Activated naive CD4-positive, alpha-beta T cell treated with anti-CD3 and anti-CD28 coated beads, Interleukin-2, amount 10 ng/mL, durations not matched to agents 7 days and 5 days (primary cell): ENCODE measurements at regions not wholly inside any gene's neighbourhood (a gene's known extent, or its start where the extent isn't known, plus 50 kb on each side); places are given as distances from the start of the nearest gene placed in this dataset.

ENCODE experiments used
- CTCF ChIA-PET: fragments of 350-600 bp; sonication (Branson Sonifier 250); formaldehyde crosslinking; loops from one replicate; lab custom pipeline; 2021; ENCODE audit warnings: antibody characterized with exemption; lab: Charles Lee
- DNase-seq: peaks from one replicate; pipeline ENCODE4 v3.0.0-alpha.2; 2020
- H3K27ac Mint-ChIP-seq: one replicate; pipeline ENCODE4 v1.8.0; 2021; ENCODE audit warnings: mild to moderate bottlenecking, moderate library complexity, mixed read lengths
- H3K27me3 Mint-ChIP-seq: one replicate; pipeline ENCODE4 v1.8.0; 2021; ENCODE audit warnings: mild to moderate bottlenecking, mixed read lengths
- H3K36me3 Mint-ChIP-seq: one replicate; pipeline ENCODE4 v1.8.0; 2021; ENCODE audit warnings: mixed read lengths
- H3K4me1 Mint-ChIP-seq: one replicate; pipeline ENCODE4 v1.8.0; 2021; ENCODE audit warnings: mixed read lengths
- H3K4me3 Mint-ChIP-seq: one replicate; pipeline ENCODE4 v1.8.0; 2021; ENCODE audit warnings: mild to moderate bottlenecking, moderate library complexity, mixed read lengths
- H3K9me3 Mint-ChIP-seq: one replicate; pipeline ENCODE4 v1.8.0; 2021; ENCODE audit warnings: mixed read lengths

DNA sequence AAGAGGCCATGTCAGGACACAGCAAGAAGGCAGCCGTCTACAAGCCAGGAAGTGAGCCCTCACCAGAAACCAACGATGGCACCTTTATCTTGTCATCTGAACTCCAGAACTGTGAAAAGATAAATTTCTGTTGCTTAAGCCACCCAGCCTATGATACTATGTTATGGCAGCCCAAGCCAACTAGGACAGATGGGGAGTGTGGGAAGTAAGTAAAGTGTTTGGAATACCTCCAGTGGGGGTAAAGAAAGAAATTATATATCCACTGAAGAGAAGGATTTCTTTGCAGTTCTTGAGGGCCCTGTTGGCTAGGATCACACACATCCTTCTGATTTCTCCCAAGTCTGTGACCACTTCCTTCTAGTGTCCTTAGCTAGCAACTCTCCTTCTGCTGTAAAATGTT is 384.4 kb downstream of the TNS3 start:
- DNase-seq: no peak
- CTCF ChIA-PET: no interaction called here
- Mint-ChIP-seq H3K27ac (no peak overlapping the region), H3K9me3 (no peaks in the 10 kb centered on the region), H3K36me3 (no peaks in the 10 kb centered on the region), H3K27me3 (no peaks in the 10 kb centered on the region), H3K4me1 (no peaks in the 10 kb centered on the region), H3K4me3 (no peak overlapping the region)

DNA sequence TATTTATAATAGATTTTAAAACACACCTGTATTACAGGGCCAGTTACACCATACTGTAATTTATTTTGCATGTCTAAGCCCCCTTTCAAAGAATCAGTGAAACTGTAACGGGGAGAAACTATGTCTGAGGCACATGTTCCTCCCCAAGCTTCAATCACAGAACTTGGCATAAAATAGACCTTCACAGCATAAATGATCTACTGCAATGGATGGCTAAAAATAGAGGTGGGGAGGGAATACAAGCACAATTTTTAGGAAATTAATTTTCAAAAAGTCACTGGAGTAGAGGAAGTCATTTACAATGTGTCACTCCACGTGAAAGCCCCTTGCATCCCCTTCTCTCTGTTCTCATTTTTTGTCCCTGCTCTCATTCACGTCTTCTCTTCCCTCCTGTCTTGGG is 385.2 kb downstream of the TNS3 start:
- no peaks in the 10 kb centered on the region for H3K4me1 Mint-ChIP-seq
- no peaks in the 10 kb centered on the region for H3K27me3 Mint-ChIP-seq
- H3K4me3 Mint-ChIP-seq: no peak overlapping the region
- CTCF ChIA-PET: no interaction called here
- H3K36me3 Mint-ChIP-seq: no peaks in the 10 kb centered on the region
- H3K9me3 Mint-ChIP-seq: no peaks in the 10 kb centered on the region
- H3K27ac Mint-ChIP-seq: no peak overlapping the region
- no peak for DNase-seq

- DNase-seq: no peak
- Mint-ChIP-seq H3K27ac (no peak overlapping the region), H3K4me1 (no peaks in the 10 kb centered on the region), H3K9me3 (no peaks in the 10 kb centered on the region), H3K27me3 (no peaks in the 10 kb centered on the region), H3K36me3 (no peaks in the 10 kb centered on the region), H3K4me3 (no peak overlapping the region)
- CTCF ChIA-PET: no interaction called here
These were observed 385.7 kb downstream of the TNS3 start for GRCh38 chr7:47196106-47196645.

- Mint-ChIP-seq H3K9me3 (no peaks in the 10 kb centered on the region), H3K36me3 (no peaks in the 10 kb centered on the region), H3K27ac (no peak overlapping the region), H3K4me3 (no peak overlapping the region), H3K27me3 (no peaks in the 10 kb centered on the region), H3K4me1 (no peaks in the 10 kb centered on the region)
- CTCF ChIA-PET: no interaction called here
- no peak for DNase-seq
These were observed 386.3 kb downstream of the TNS3 start for GRCh38 chr7:47195641-47196040.

DNA sequence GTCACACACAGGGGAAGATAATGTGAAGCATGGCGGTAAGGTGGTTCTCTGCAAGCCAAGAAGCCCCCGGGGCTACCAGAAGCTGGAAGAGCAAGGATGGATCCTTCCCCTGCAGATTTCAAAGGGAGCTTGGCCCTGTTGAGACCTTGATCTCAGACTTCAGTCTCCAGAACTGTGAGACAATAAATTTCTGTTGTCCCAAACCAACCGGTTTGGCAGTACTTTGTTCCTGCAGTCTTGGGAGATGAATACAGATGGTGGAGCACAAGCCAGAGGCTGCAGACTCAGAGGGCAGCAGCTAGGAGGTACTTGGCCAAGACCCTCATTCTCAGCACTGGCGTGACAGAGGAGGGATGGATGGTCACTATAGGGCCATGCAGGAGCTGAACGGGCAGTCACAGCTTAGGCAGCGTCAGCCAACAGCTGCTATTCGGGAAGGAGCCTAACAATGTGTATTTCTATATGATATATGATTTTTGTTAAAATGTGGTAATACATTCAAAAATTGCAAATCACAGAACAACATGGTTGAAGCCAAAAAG is 387.3 kb downstream of the TNS3 start:
- DNase-seq: no peak
- no peaks in the 10 kb centered on the region for H3K4me1 Mint-ChIP-seq
- no peaks in the 10 kb centered on the region for H3K36me3 Mint-ChIP-seq
- no peak overlapping the region for H3K4me3 Mint-ChIP-seq
- no peaks in the 10 kb centered on the region for H3K9me3 Mint-ChIP-seq
- H3K27ac Mint-ChIP-seq: no peak overlapping the region
- CTCF ChIA-PET: no interaction called here
- H3K27me3 Mint-ChIP-seq: peaks cover 3% of the 10 kb centered on the region

DNA sequence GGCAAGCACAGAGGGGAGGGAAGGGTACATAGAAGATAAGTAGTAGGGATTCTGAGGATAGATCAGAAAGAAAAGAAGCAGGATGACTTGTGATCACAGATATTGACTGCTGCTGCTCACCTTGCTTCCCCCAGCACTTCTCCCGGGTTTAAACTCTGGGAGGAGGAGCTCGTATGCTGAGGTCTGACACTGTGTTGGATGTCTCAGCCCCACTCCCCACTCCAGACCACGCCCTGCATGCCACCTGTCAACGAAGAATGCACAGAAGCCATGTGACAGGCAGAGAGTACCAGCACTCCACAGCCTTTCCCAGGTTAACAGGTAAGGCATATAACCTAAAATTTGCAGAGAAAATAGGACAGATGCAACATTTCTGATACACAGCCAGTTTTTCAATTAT is 388.9 kb downstream of the TNS3 start:
- peaks cover 3% of the 10 kb centered on the region for H3K27me3 Mint-ChIP-seq
- no peak overlapping the region for H3K27ac Mint-ChIP-seq
- H3K4me3 Mint-ChIP-seq: no peak overlapping the region
- CTCF ChIA-PET: interaction anchor here (0.7 kb wide), 1 partner anchor 14 kb away, joined by 3 read pairs; no protein-coding TSS in a partner anchor
- no peaks in the 10 kb centered on the region for H3K36me3 Mint-ChIP-seq
- no peaks in the 10 kb centered on the region for H3K9me3 Mint-ChIP-seq
- no peaks in the 10 kb centered on the region for H3K4me1 Mint-ChIP-seq
- DNase-seq: no peak

GRCh38 chr7:47191876-47192291 is 390.0 kb downstream of the TNS3 start:
- H3K4me1 Mint-ChIP-seq: no peaks in the 10 kb centered on the region
- DNase-seq: no peak
- no peak overlapping the region for H3K4me3 Mint-ChIP-seq
- H3K9me3 Mint-ChIP-seq: no peaks in the 10 kb centered on the region
- no peak overlapping the region for H3K27ac Mint-ChIP-seq
- peaks cover 3% of the 10 kb centered on the region for H3K27me3 Mint-ChIP-seq
- CTCF ChIA-PET: no interaction called here
- no peaks in the 10 kb centered on the region for H3K36me3 Mint-ChIP-seq

- no peaks in the 10 kb centered on the region for H3K9me3 Mint-ChIP-seq
- no peak overlapping the region for H3K27ac Mint-ChIP-seq
- CTCF ChIA-PET: no interaction called here
- DNase-seq: no peak
- H3K36me3 Mint-ChIP-seq: no peaks in the 10 kb centered on the region
- H3K4me1 Mint-ChIP-seq: no peaks in the 10 kb centered on the region
- peaks cover 3% of the 10 kb centered on the region for H3K27me3 Mint-ChIP-seq
- H3K4me3 Mint-ChIP-seq: no peak overlapping the region
These were observed 390.6 kb downstream of the TNS3 start for GRCh38 chr7:47191316-47191715.

GRCh38 chr7:47190462-47190861 is 391.4 kb downstream of the TNS3 start:
- H3K9me3 Mint-ChIP-seq: no peaks in the 10 kb centered on the region
- peaks cover 3% of the 10 kb centered on the region for H3K27me3 Mint-ChIP-seq
- no peak overlapping the region for H3K4me3 Mint-ChIP-seq
- CTCF ChIA-PET: no interaction called here
- H3K36me3 Mint-ChIP-seq: no peaks in the 10 kb centered on the region
- no peak for DNase-seq
- H3K27ac Mint-ChIP-seq: no peak overlapping the region
- no peaks in the 10 kb centered on the region for H3K4me1 Mint-ChIP-seq

GRCh38 chr7:47188653-47189315 is 393.1 kb downstream of the TNS3 start:
- Mint-ChIP-seq H3K27me3 (peaks cover 3% of the 10 kb centered on the region), H3K9me3 (no peaks in the 10 kb centered on the region), H3K27ac (no peak overlapping the region), H3K4me1 (no peaks in the 10 kb centered on the region), H3K4me3 (no peak overlapping the region), H3K36me3 (no peaks in the 10 kb centered on the region)
- CTCF ChIA-PET: no interaction called here
- DNase-seq: no peak

GRCh38 chr7:47188136-47188535 is 393.8 kb downstream of the TNS3 start:
- H3K4me1 Mint-ChIP-seq: no peaks in the 10 kb centered on the region
- peaks cover 3% of the 10 kb centered on the region for H3K27me3 Mint-ChIP-seq
- CTCF ChIA-PET: no interaction called here
- H3K9me3 Mint-ChIP-seq: no peaks in the 10 kb centered on the region
- no peak overlapping the region for H3K4me3 Mint-ChIP-seq
- no peak for DNase-seq
- no peaks in the 10 kb centered on the region for H3K36me3 Mint-ChIP-seq
- H3K27ac Mint-ChIP-seq: no peak overlapping the region

- Mint-ChIP-seq H3K4me3 (no peak overlapping the region), H3K4me1 (no peaks in the 10 kb centered on the region), H3K27ac (no peak overlapping the region), H3K9me3 (no peaks in the 10 kb centered on the region), H3K36me3 (no peaks in the 10 kb centered on the region), H3K27me3 (peaks cover 3% of the 10 kb centered on the region)
- CTCF ChIA-PET: no interaction called here
- no peak for DNase-seq
These were observed 395.6 kb downstream of the TNS3 start for GRCh38 chr7:47186316-47186715.

GRCh38 chr7:47185839-47186238 is 396.1 kb downstream of the TNS3 start:
- Mint-ChIP-seq H3K27ac (no peak overlapping the region), H3K27me3 (peaks cover 3% of the 10 kb centered on the region), H3K4me1 (no peaks in the 10 kb centered on the region), H3K9me3 (no peaks in the 10 kb centered on the region), H3K4me3 (no peak overlapping the region), H3K36me3 (no peaks in the 10 kb centered on the region)
- CTCF ChIA-PET: no interaction called here
- no peak for DNase-seq

- H3K4me1 Mint-ChIP-seq: no peaks in the 10 kb centered on the region
- no peak for DNase-seq
- H3K27ac Mint-ChIP-seq: no peak overlapping the region
- H3K4me3 Mint-ChIP-seq: no peak overlapping the region
- CTCF ChIA-PET: no interaction called here
- H3K27me3 Mint-ChIP-seq: no peaks in the 10 kb centered on the region
- no peaks in the 10 kb centered on the region for H3K36me3 Mint-ChIP-seq
- no peaks in the 10 kb centered on the region for H3K9me3 Mint-ChIP-seq
These were observed 396.7 kb downstream of the TNS3 start for GRCh38 chr7:47185170-47185569.

DNA sequence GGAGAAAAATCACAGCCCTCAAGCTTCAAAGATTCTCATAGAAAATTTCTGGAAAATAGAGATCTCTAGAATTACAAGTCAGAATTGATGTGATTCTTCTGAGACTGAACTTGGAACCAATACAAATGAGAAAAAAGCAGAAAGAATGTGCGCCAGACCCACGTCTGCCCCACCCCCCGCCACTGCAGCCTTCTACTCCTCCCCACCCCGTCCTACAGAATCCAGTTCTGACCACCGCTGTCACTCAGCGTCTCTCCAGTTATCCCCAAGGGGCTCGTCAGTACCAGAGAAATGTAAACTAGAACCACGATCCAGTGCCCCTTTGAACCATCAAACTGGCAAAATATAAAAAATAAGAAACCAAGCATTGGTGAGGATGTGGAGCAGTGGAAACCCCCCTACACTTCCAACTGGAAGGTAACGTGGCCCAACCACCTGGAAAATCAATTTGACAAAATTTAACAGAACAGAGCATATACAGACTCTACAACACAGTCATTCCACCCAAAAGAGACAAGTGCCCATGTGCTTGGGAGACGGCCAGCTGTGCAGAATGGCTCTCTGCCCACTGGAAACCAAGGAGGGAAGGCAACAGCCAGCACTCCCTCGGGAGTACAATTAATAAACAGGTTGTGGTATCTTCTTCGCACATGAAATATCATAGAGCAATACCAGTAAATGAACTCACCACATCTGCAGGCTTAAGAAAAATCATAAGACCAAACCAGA is 397.9 kb downstream of the TNS3 start:
- Mint-ChIP-seq H3K36me3 (no peaks in the 10 kb centered on the region), H3K27me3 (no peaks in the 10 kb centered on the region), H3K9me3 (no peaks in the 10 kb centered on the region), H3K27ac (no peak overlapping the region), H3K4me3 (no peak overlapping the region), H3K4me1 (no peaks in the 10 kb centered on the region)
- no peak for DNase-seq
- CTCF ChIA-PET: no interaction called here
